HG03025 (cell line): ENCODE measurements at regions not wholly inside any gene's neighbourhood (a gene's known extent, or its start where the extent isn't known, plus 50 kb on each side); places are given as distances from the start of the nearest gene placed in this dataset.

Experiments used
- ATAC-seq: cut with Tn5 transposase; IDR thresholded peaks from one replicate; pipeline ENCODE4 v1.9.1; 2021; ENCODE audit warnings: mild to moderate bottlenecking, moderate library complexity; ENCODE audit not compliant: unreplicated experiment, low FRiP score

DNA sequence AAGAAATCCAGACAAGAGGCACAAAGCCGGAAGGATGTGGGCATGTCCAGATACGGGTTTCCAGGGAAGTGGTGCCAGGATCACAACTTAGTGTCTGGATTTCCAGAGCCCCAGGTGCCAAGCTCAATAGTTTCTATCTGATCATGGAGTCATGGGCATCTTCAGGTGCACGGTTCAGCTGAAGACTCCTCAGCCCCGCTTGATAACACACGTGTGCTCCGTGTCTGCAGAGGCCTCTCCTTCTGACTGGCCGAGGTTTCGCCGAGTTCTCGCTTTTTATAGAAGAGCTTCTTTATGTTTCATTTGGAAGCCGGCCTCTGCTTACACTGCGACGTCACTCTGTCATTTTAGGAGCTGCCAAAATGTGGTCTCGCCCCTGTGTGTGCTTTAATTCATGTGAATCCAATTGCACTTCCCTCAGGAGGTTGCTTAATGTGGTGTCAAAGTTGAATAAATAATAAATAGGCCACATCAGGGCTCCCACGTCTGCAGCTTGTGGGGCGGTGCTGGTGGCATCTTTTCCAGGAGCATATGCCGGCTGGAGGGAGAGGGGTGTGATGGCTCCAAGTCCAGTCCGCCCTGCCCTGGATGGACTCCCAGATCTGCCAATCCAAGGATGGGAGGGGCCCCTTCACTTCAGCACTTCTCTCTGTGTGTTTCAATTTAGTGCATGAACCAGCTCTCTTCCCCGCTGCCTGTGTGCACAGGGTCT is 1410.8 kb downstream of the TBC1D22A start:
- ATAC-seq: no peak

DNA sequence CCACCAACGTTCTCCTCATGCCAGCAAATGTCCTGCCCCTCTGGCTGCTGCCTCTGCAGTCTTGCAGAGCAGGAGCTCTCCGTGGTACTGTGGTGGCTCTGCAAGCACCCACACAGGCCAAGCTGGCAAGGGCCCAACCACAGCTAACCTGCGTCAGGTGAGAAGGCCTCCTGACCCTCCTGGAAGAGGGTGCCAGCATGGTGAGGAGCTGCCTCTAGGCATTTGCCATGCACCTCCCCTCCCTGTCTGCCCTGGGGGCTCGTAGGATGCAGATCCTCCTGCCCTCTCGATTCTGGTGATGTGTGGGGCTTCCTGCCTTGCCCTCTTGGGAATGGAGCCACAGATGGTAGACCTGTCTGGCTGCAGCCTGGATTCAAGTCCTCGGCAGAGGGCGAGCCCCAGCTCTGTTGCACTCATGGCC is 1408.8 kb downstream of the TBC1D22A start:
- no peak for ATAC-seq

DNA sequence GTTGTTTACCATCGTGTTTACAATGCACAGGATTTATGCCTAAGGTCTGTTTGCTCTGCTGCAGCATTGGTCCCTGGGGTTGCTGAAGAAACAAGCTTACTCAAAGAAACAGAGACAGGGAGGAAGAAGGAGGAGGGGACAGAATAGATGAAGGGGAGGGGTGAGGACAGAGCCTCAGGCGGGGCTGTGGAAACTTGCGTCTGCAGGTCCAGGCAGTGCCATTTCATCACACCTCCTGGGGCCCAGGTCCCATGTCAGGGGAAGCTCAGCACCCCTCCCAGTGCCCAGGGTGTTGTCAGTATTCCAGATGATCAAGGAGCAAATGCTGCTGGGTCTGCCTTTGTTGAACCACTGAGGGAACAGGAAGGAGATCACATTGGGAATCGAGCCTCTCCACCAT is 1406.8 kb downstream of the TBC1D22A start:
- ATAC-seq: no peak

DNA sequence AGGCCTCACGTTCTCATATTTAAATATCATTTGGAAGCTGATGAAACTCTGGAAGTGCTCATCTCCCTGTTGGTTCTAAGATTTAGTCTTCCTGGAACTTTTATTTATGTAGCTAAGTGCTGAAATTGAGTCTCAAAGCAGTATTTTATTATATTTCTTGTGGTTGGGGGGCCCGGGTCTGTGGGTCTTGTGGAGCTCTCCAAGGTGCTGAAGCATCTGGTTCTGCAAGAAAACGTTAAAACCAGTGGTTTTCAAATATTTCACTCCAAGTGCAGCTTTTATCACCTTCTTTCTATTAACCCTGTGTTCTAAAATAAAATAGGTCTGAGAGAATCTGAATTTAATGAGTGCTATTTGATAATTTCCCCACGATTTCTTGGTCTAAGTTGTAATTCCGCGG is 1404.8 kb downstream of the TBC1D22A start:
- ATAC-seq: no peak

DNA sequence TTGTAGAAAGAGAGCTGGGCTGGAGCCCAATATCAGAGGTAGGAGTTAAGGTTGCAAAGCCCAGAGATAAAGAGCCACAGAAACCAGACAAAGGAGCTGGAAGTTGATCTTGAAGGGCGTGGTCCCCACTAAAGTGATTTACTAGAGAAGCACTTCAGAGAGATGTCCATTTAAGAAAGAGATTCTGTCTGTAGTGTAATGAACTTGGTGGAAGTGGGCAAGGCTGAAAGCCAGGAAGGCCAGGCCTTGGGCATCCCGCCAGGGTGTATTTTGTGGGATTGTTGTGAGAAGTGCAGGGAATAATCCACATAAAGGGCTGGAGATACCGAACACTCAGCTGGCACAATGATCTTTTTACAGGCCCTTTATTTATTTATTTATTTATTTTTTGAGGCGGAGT is 1398.8 kb downstream of the TBC1D22A start:
- ATAC-seq: no peak

DNA sequence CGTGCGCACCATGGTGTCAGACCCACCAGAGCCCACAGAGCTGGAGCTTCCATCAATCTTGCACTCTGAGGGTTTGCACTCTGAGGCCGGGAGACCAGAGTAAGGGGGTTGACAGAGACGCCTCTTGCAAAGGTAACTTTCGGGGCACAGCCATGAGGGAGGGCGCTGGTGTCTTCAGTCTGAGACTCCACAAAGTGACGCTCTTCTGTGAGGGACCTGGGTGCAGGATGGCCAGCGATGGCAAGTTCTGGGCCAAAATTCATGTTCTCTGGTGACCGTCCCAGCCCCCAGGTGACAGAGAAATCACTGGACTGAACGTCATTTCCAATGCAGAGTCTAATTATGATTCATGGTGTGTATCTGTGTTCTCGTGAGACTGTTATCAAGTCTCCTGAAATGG is 1395.2 kb downstream of the TBC1D22A start:
- ATAC-seq: no peak

DNA sequence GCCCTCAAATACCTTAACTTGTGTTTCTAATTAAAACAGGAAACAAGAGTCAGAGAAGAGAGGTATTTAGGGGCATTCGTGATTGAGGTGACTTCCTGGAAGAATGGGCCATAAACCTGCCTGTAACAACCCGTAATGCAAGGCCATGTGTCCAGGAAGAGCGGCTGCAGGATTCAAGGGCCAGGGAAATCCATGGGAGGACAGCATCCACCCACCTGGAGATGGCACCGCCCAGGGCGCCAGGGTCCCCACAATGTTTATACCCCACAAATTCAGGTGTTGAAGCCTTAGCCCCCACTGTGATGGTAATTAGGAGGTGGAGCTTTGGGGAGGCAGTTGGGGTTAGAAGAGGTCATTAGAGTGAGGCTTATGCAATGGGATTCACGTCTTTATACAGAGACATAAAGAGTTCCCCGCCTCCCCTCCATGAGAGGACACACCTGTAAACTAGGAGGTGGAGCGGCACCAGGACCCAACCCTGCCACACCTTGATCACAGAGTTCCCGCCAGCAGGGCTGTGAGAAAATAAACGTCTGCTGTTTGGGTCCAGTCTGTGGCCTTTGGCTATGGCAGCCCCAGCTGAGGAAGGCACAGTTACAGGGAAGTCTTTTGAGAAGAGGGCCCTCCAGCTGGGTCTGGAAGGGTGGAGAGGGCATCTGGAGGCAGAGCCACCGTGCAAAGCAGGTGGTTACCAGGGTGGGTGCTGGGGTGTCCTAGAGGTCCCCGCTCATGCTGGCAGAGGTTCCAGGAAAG is 1394.3 kb downstream of the TBC1D22A start:
- ATAC-seq: no peak

DNA sequence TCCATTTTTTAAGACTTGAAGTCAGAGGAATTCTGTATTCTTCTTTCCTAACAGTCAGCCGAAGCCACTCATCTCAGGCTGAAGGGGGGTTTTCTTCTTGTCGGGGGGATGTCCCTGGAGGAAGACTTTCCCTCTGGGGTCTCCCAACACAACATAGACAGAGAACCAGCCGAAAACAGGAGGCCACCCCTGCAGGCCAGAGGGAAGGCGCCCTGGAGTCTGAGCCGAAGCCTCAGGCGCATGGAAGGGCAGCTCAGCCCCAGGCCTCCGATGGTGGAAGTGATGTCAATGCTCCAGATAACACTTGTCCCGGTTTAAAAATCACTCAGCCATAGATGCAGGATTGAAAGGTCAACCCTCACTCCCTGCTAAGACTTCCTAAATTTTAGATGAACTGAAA is 1393.0 kb downstream of the TBC1D22A start:
- ATAC-seq: no peak

DNA sequence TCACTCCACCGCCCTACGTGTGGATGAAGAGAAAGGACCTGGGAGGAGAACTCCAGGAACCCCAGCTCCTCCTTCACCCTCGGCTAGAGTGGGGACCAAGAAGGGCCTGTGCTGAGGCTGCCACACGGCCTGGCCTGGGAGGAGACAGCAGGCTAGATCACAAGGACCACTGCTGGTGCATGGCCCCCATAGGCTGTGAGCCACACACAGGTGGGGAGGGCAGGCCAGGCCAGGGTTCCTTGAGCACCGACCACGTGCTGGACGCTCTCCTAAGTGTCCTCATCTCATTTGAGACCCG is 1392.4 kb downstream of the TBC1D22A start:
- no peak for ATAC-seq

DNA sequence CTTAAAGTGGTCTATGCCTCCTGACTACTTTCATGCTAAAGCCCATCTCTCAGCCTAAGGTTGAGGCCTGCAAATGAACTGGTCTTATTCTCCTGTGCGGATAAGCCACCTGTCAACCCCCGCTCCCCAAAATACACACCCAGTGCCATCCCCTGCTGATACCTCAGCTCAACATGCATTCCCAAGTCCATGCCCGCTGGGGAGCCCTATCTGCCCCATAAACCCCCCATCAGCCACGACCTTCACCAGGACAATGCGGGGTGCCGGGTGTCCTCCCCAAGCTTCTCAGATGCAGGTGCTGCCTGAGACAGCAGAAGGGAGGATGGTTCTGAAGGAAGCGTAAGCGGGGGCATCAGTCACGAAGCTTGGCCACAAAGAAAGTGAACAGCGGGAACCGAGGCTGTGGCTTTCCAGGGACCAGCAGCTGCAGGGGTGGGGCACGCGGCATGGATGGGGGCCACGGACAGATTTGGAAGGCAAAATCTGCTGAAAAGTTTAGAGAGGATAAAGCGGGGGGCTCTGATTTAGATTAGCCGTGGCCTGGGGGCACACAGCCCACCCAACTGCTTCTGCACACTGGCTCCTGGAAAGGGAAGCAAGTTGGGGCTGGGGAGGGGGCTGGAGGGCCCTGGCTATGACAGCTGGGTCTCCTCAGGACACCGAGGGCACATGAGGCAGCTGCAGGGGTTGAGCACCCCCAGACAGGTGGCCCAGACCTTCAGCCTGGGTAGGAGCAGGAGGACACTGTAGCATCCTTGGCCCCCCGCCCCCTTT is 1391.9 kb downstream of the TBC1D22A start:
- no peak for ATAC-seq

DNA sequence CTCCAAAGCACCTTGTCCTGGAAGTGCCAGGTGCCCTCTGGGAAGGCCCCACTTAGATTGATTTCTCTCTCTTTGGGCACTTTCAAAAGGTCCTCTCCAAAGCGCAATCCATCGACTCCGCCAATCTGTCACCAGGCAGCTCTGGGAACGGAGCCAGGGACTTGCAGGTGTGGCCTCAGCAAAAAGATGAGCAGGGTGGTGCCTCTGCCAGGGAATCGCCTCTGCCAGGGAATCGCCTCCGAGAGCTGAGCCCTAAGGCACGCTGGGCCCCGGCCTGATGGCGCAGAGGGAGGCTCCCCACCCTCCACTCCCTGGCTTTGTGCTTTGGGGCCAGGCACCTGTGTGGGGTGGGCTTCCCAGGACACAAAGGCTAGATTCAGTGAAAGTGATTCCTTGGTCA is 1391.3 kb downstream of the TBC1D22A start:
- no peak for ATAC-seq

DNA sequence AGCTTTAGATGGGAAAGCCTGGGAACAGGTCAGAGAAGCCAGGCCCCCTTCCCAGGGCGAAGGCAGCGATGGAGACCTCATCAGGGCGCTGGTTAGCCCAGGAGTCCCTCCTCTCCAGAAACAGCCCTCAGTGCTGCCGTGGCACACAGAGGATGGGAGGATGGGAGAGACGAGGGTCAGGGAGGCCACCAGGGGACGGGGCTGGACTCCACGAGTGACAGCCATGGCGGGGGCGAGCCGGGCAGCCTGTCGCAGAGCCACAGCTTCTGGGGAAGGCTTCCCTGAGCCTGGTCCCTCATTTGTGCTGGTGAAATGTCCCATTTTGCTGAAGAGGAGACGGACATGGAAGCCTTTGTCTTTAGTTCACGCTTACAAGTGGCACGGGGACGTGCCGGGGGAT is 1390.5 kb downstream of the TBC1D22A start:
- ATAC-seq: no peak

DNA sequence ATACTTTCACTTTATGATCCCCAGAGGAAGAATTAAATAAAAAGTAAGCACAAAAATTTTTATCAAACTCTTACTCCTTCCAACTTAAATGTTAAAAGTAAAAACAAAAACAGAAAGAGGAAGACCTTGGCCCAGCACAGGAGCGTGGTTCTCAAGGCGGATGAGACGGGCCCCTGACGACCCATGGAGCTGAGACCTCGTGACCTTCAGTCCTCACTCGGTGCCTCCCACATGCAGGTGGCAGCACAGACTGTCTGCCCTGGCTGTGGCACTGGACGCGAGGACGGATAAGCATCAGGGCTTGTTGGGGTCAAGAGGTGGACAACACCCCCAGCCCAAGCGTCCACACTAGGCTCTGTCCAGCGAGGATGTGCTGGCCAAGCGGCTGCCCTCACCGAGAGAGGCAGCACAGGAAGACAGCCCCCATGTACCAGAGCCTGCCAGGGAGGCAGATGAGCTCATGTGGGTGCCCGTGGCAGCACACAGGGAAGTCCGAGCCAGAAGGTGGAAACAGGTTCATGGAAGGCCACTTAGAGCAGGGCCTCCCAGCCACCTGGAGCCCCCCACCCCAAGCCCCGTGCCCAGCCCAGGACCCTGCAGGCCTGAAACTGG is 1389.8 kb downstream of the TBC1D22A start:
- ATAC-seq: no peak

DNA sequence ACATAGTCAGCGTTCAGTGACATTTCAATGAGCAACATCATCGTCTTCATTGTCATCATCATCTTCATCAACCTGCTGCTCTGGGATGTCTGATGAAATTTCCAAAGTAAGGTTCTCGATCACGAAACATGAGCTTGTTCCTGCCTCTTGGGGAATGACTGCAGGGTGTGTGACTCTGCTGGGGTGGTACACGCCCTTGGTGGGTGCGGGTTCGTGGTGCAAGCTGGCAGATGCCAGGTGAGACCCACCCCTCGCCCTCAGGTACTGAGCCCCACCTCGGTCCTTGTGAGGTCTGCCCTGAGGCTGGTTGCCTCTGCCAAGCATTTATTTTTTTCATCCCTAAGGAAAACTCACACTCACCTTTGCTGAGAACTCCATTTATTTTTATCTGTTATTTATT is 1389.2 kb downstream of the TBC1D22A start:
- no peak for ATAC-seq

DNA sequence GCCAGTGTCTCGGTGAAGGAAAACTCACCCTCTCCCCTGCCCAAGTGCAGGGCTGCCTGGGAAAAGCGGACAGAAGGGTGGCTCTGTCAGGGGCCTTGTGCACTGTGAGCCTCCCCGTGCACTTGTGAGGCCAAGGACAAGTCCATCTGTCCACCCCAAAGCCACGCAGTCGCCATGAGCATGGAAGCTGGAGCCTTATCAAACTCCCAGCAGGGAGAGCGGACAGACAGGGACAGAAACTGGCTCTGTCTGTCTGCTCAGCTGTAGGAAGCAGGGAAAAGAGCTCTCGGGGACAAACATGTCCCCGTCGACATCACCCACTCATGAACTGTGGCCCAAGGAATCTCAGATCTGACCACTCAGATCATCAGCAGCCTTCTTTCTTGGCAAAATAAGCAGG is 1385.4 kb downstream of the TBC1D22A start:
- ATAC-seq: no peak

DNA sequence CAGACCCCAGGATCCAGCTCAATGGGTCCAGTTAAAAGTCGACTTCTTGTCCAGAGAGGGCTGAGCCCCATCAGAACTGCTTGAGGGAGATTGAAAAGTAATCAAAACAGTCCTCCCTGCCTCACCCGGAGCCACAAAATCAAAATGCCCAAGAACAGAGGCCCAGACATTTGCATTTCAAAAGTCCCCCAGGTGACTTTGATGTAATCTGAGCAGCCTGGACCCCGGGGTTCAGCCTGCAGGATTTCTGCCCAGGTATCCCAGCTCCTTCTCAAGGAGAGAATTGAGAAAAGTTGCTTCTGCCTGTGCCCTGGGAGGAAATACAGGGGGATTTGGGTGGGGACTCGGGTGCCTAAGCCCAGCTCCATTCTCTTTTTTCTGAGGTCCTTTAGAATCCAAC is 1385.0 kb downstream of the TBC1D22A start:
- ATAC-seq: no peak

DNA sequence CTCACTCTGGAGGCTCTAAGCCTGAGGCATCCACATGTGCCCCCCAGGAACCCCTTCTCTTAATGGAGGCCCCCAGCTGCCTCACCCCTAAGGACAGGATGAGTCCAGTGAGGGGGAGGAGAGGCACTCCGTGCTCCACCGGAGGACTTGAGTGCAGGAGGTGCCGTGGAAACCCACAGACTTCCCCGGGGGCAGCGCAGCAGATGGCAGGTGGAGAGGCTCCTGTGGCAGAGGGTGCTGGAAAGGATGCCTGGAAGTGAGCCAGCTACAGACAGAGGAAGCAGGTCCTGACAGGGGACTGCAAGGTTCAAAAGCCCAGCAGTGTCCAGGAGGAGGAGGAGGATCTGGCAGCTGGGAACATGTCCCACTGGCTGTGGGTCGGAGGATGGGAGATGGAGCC is 1384.0 kb downstream of the TBC1D22A start:
- ATAC-seq: no peak

DNA sequence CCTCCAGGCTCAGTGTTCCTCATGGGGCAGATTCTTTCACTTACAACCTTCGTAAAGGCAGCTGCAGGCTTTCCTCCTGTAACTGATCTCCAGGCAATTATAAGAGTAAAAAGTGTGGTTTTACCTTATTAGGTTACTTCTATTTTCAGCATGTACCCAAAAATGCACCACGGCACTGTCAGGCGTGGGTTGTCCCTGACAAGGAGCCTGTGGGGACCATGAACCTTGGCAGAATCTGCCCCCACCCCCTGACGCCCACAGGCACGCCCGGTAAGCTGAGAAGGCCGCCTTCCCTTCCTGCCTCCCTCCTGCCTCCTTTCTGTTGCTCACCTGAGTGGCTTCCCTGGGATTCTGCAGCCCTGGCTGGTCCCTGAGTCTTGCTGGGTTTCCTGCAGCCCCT is 1383.3 kb downstream of the TBC1D22A start:
- ATAC-seq: no peak

DNA sequence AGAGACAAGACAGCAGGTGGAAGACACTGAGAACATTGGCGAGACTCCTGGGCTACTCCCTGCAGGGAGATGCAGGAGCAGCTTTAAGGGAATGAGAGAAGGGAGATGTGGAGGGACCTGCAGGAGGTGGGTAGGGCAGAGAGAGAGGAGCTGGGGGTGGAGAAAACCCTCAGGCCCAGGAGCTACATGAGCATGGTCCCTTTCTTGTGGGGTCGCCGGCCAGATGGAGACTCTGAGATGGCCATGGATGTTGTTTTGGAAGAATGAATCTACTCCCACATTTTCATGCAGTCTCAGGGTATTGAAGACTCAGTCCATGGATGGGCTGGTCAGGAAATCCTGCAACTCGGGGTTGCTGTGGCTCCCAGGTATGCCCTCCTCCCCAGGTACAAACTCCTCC is 1381.9 kb downstream of the TBC1D22A start:
- no peak for ATAC-seq

DNA sequence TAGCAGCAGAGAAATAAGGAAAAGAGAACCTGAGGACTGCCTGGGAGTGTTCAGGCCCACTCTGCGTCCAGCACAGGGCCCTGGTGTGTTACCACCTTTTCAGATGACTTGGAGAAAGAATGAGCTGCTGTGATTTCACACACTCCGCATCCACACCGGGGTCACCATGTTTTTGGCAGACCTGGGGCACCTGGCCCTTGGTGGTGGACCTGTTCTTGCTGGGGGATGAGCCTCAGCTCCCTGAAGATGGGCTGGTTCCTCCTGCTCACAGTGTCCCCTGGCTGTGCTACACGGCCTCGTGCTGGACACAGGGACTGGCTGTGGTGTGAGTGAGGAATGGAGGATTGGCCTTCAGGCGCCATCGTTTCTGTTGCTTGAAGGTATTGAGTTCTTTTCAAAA is 1381.4 kb downstream of the TBC1D22A start:
- no peak for ATAC-seq

DNA sequence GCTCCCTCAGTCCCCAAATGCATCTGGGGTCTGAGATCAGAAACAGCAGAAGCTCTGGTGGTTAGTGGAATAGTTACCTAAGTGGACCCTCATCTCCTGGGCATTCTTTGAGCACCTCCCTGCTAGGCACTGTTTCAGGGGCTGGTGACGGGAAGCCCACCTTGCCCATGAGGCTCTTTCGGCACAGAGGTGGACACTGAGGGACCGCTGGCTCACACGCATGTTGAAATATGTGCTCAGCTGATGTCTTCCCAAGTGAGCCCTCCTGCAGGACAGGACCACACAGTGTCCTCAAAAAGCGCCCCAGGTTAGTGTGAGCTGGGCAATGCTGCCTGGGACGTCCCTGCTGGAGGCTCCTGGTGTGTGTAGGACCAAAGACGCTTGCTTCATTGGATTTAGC is 1379.9 kb downstream of the TBC1D22A start:
- no peak for ATAC-seq
